ENCODE measurements at regions not wholly inside any gene's neighbourhood (a gene's known extent, or its start where the extent isn't known, plus 50 kb on each side); places are given as distances from the start of the nearest gene placed in this dataset.

GRCh38 chr5:82889088-82889487 lies 188.1 kb downstream of the TMEM167A start:
- intact Hi-C loops (cut with DNase I; ENCODE audit: low total_unique reads): no loop called here
- DNase-seq (ENCODE audit: low spot score in 2 of 2): no peak
- Histone ChIP-seq H3K4me3 (no peak overlapping the region), H3K4me1 (no peaks in the 10 kb centered on the region), H3K9me3 (no peaks in the 10 kb centered on the region), H3K27ac (no peak overlapping the region), H3K36me3 (no peaks in the 10 kb centered on the region), H3K27me3 (no peaks in the 10 kb centered on the region)
- no peak for TF ChIP-seq POLR2AphosphoS5 (IDR thresholded peaks at IDR 0.05)
- TF ChIP-seq POLR2A (IDR thresholded peaks at IDR 0.05): no peak
- TF ChIP-seq CTCF (IDR thresholded peaks at IDR 0.05): no peak

- no peaks in the 10 kb centered on the region for H3K27me3 ChIP-seq
- H3K9me3 ChIP-seq: no peaks in the 10 kb centered on the region
- H3K4me3 ChIP-seq: no peak overlapping the region
- H3K36me3 ChIP-seq: no peaks in the 10 kb centered on the region
- TF ChIP-seq POLR2AphosphoS5 (IDR thresholded peaks at IDR 0.05): no peak
- TF ChIP-seq CTCF (IDR thresholded peaks at IDR 0.05): no peak
- TF ChIP-seq POLR2A (IDR thresholded peaks at IDR 0.05): no peak
- no peak overlapping the region for H3K27ac ChIP-seq
- intact Hi-C loops (cut with DNase I; ENCODE audit: low total_unique reads): no loop called here
- no peak for DNase-seq (ENCODE audit: low spot score in 2 of 2)
- no peaks in the 10 kb centered on the region for H3K4me1 ChIP-seq
These were observed 190.3 kb downstream of the TMEM167A start for GRCh38 chr5:82886911-82887310.

GRCh38 chr5:82885627-82886389 lies 191.4 kb downstream of the TMEM167A start:
- Histone ChIP-seq H3K4me1 (no peaks in the 10 kb centered on the region), H3K4me3 (no peak overlapping the region), H3K9me3 (no peaks in the 10 kb centered on the region), H3K27me3 (no peaks in the 10 kb centered on the region), H3K36me3 (no peaks in the 10 kb centered on the region), H3K27ac (no peak overlapping the region)
- intact Hi-C loops (cut with DNase I; ENCODE audit: low total_unique reads): no loop called here
- TF ChIP-seq POLR2AphosphoS5 (IDR thresholded peaks at IDR 0.05) (no peak), CTCF (IDR thresholded peaks at IDR 0.05) (no peak), POLR2A (IDR thresholded peaks at IDR 0.05) (no peak)
- DNase-seq (ENCODE audit: low spot score in 2 of 2): no peak

GRCh38 chr5:82884821-82885471 lies 192.2 kb downstream of the TMEM167A start:
- intact Hi-C loops (cut with DNase I; ENCODE audit: low total_unique reads): no loop called here
- no peaks in the 10 kb centered on the region for H3K4me1 ChIP-seq
- H3K4me3 ChIP-seq: no peak overlapping the region
- no peaks in the 10 kb centered on the region for H3K36me3 ChIP-seq
- no peak for DNase-seq (ENCODE audit: low spot score in 2 of 2)
- peaks cover 0 to 6% of the 10 kb centered on the region in 2 donors for H3K9me3 ChIP-seq
- TF ChIP-seq POLR2AphosphoS5 (IDR thresholded peaks at IDR 0.05) (no peak), POLR2A (IDR thresholded peaks at IDR 0.05) (no peak), CTCF (IDR thresholded peaks at IDR 0.05) (no peak)
- H3K27ac ChIP-seq: no peak overlapping the region
- no peaks in the 10 kb centered on the region for H3K27me3 ChIP-seq

GRCh38 chr5:82882316-82882715 lies 194.9 kb downstream of the TMEM167A start:
- intact Hi-C loops (cut with DNase I; ENCODE audit: low total_unique reads): no loop called here

More at GRCh38 chr5:82882316-82882715, 194.9 kb downstream of the TMEM167A start:
- no peak for TF ChIP-seq CTCF (IDR thresholded peaks at IDR 0.05)
- TF ChIP-seq POLR2AphosphoS5 (IDR thresholded peaks at IDR 0.05): no peak
- no peak for TF ChIP-seq POLR2A (IDR thresholded peaks at IDR 0.05)
- Histone ChIP-seq H3K27me3 (no peaks in the 10 kb centered on the region), H3K27ac (no peak overlapping the region), H3K36me3 (no peaks in the 10 kb centered on the region), H3K4me1 (no peaks in the 10 kb centered on the region), H3K9me3 (peaks cover 5 to 30% of the 10 kb centered on the region in 2 donors), H3K4me3 (no peak overlapping the region)
- DNase-seq (ENCODE audit: low spot score in 2 of 2): no peak
